Neuronal stem cell (in vitro differentiated cells): ENCODE measurements at regions not wholly inside any gene's neighbourhood (a gene's known extent, or its start where the extent isn't known, plus 50 kb on each side); places are given as distances from the start of the nearest gene placed in this dataset.
A peak's percentile ranks its signal among the peaks of the same experiment; 100 is the strongest.

Experiments
- DNase-seq: peaks from one replicate; pipeline ENCODE4 v3.0.0-alpha.2; 2013; ENCODE audit warnings: low spot score
- H2AFZ ChIP-seq: one replicate; pipeline ENCODE4 v1.6.1; 2013; ENCODE audit warnings: mild to moderate bottlenecking, low read length, inconsistent platforms
- H2AK5ac ChIP-seq: 2 replicates; pipeline ENCODE4 v1.6.1; 2013; ENCODE audit warnings: low read depth, mild to moderate bottlenecking, inconsistent platforms, low read length, moderate library complexity, mixed read lengths
- H2BK120ac ChIP-seq: 2 replicates; pipeline ENCODE4 v1.6.1; 2013; ENCODE audit warnings: low read depth, mild to moderate bottlenecking, inconsistent platforms, low read length, moderate library complexity, mixed read lengths
- H2BK12ac ChIP-seq: one replicate; pipeline ENCODE4 v1.6.1; 2013; ENCODE audit warnings: low read length, inconsistent platforms
- H2BK15ac ChIP-seq: 2 replicates; pipeline ENCODE4 v1.6.1; 2013; ENCODE audit warnings: mild to moderate bottlenecking, low read length, inconsistent platforms, mixed read lengths
- H2BK5ac ChIP-seq: one replicate; pipeline ENCODE4 v1.6.1; 2013; ENCODE audit warnings: inconsistent platforms, mild to moderate bottlenecking, low read length, moderate library complexity
- H3K14ac ChIP-seq: one replicate; pipeline ENCODE4 v1.6.1; 2013; ENCODE audit warnings: low read length, inconsistent platforms
- H3K18ac ChIP-seq: 2 replicates; pipeline ENCODE4 v1.6.1; 2013; ENCODE audit warnings: low read length, inconsistent platforms
- H3K23ac ChIP-seq: 2 replicates; pipeline ENCODE4 v1.6.1; 2013; ENCODE audit warnings: low read depth, mild to moderate bottlenecking, mixed read lengths, low read length, inconsistent platforms; ENCODE audit not compliant: poor library complexity
- H3K27ac ChIP-seq: replicated peaks from 3 replicates; pipeline ENCODE4 v1.5.1; 2013; ENCODE audit warnings: low read length, inconsistent platforms
- H3K27me3 ChIP-seq, 3 experiments: 2 replicates each; pipeline ENCODE4 v1.6.1; 2013; ENCODE audit warnings: low read length in 3 of 3, mild to moderate bottlenecking in 2 of 3, inconsistent platforms in 1 of 3, low read depth in 1 of 3, mixed read lengths in 1 of 3, moderate library complexity in 1 of 3; ENCODE audit not compliant: control insufficient read depth in 3 of 3, insufficient read depth in 3 of 3
- H3K36me3 ChIP-seq, 2 donors: replicated peaks in 1 of 2; 2 replicates each; pipeline ENCODE4 v1.6.1; 2013; ENCODE audit warnings: low read length in 2 of 2; ENCODE audit not compliant: control insufficient read depth in 2 of 2, insufficient read depth in 2 of 2
- H3K4ac ChIP-seq: 2 replicates; pipeline ENCODE4 v1.6.1; 2013; ENCODE audit warnings: inconsistent platforms, mild to moderate bottlenecking, low read length, moderate library complexity
- H3K4me1 ChIP-seq, 2 donors: 1 replicate in 1 of 2; 2 replicates in 1 of 2; pipeline ENCODE4 v1.6.1; 2013; ENCODE audit warnings: low read length in 2 of 2, low read depth in 1 of 2; ENCODE audit not compliant: control insufficient read depth in 2 of 2, insufficient read depth in 1 of 2
- H3K4me2 ChIP-seq: one replicate; pipeline ENCODE4 v1.6.1; 2013; ENCODE audit warnings: mild to moderate bottlenecking, low read length, inconsistent platforms; ENCODE audit not compliant: insufficient read depth, poor library complexity, severe bottlenecking
- H3K4me3 ChIP-seq, 2 donors: 2 replicates each; pipeline ENCODE4 v1.5.1; 2013; ENCODE audit warnings: low read length in 2 of 2, mild to moderate bottlenecking in 2 of 2, inconsistent platforms in 1 of 2, moderate library complexity in 1 of 2
- H3K79me1 ChIP-seq: one replicate; pipeline ENCODE4 v1.6.1; 2013; ENCODE audit warnings: low read depth, mild to moderate bottlenecking, inconsistent platforms, low read length, moderate library complexity
- H3K9ac ChIP-seq: one replicate; pipeline ENCODE4 v1.6.1; 2013; ENCODE audit warnings: mild to moderate bottlenecking, low read depth, low read length, inconsistent platforms; ENCODE audit not compliant: poor library complexity
- H3K9me3 ChIP-seq, 2 donors: replicated peaks in 1 of 2; 2 replicates each; pipeline versions ENCODE3 to v1.6.1; 2013; ENCODE audit warnings: low read length in 2 of 2, mild to moderate bottlenecking in 2 of 2, inconsistent platforms in 1 of 2, low read depth in 1 of 2, mixed read lengths in 1 of 2, moderate library complexity in 1 of 2; ENCODE audit not compliant: control insufficient read depth in 2 of 2, insufficient read depth in 1 of 2
- H4K8ac ChIP-seq: one replicate; pipeline ENCODE4 v1.6.1; 2013; ENCODE audit warnings: low read depth, mild to moderate bottlenecking, inconsistent platforms, low read length, moderate library complexity
- H4K91ac ChIP-seq: one replicate; pipeline ENCODE4 v1.6.1; 2013; ENCODE audit warnings: low read length, low read depth, mild to moderate bottlenecking, inconsistent platforms; ENCODE audit not compliant: poor library complexity
- WGBS, 2 donors: extraction: QIAGEN DNeasy Blood & Tissue Kit; methylation state at CpG; one replicate each; pipeline ENCODE4 v1.1.7; 2013; ENCODE audit warnings: missing lambda C conversion rate in 2 of 2, mixed read lengths in 1 of 2; ENCODE audit not compliant: insufficient read length in 2 of 2, insufficient replicate concordance in 1 of 2; ENCODE audit errors: extremely low coverage in 2 of 2; 5-methylcytosine and 5-hydroxymethylcytosine counted together

GRCh38 chr12:124463341-124463921, 104.0 kb downstream of the NCOR2 start:
- Histone ChIP-seq H3K4me2 (peak overlapping the region; percentile 22), H2BK5ac (no peak overlapping the region), H3K23ac (peak overlapping the region; percentile 76), H3K27ac (peak overlapping the region; percentile 17), H3K4me1 (peaks cover 4 to 18% of the 10 kb centered on the region in 2 donors), H3K36me3 (peaks cover 29 to 47% of the 10 kb centered on the region in 2 donors), H3K9ac (peak overlapping the region; percentile 45), H3K27me3 (no peaks in the 10 kb centered on the region), H2AFZ (no peak overlapping the region), H2AK5ac (peak overlapping the region; percentile 82), H3K14ac (peak overlapping the region; percentile 21), H3K4ac (peak overlapping the region; percentile 85), H2BK120ac (no peak overlapping the region), H3K79me1 (peaks cover 6% of the 10 kb centered on the region), H4K91ac (no peak overlapping the region), H3K18ac (peak overlapping the region; percentile 95), H3K9me3 (peaks cover 8 to 13% of the 10 kb centered on the region in 2 donors), H3K4me3 (no peak overlapping the region), H2BK12ac (no peak overlapping the region), H4K8ac (no peak overlapping the region), H2BK15ac (peak overlapping the region; percentile 60)
- WGBS, 2 donors, result no CpG with 5 or more reads among the region's 23 CpGs
- DNase-seq, result peak; percentile 61

- Histone ChIP-seq H2AK5ac (peak overlapping the region; percentile 82), H3K27ac (no peak overlapping the region), H3K27me3 (no peaks in the 10 kb centered on the region), H2BK15ac (peak overlapping the region; percentile 60), H2BK12ac (peak overlapping the region; percentile 50), H3K4me1 (peaks cover 4 to 18% of the 10 kb centered on the region in 2 donors), H3K14ac (no peak overlapping the region), H3K23ac (no peak overlapping the region), H3K4me3 (no peak overlapping the region), H3K36me3 (peaks cover 29 to 47% of the 10 kb centered on the region in 2 donors), H2AFZ (no peak overlapping the region), H4K91ac (no peak overlapping the region), H3K9ac (no peak overlapping the region), H4K8ac (no peak overlapping the region), H2BK5ac (no peak overlapping the region), H3K4me2 (no peak overlapping the region), H3K4ac (no peak overlapping the region), H2BK120ac (no peak overlapping the region), H3K79me1 (peaks cover 8% of the 10 kb centered on the region), H3K18ac (no peak overlapping the region), H3K9me3 (peaks cover 8 to 13% of the 10 kb centered on the region in 2 donors)
- WGBS, 2 donors, result no CpG with 5 or more reads among the region's 9 CpGs
- no peak for DNase-seq
These were observed 104.7 kb downstream of the NCOR2 start for GRCh38 chr12:124462750-124463149.

DNA sequence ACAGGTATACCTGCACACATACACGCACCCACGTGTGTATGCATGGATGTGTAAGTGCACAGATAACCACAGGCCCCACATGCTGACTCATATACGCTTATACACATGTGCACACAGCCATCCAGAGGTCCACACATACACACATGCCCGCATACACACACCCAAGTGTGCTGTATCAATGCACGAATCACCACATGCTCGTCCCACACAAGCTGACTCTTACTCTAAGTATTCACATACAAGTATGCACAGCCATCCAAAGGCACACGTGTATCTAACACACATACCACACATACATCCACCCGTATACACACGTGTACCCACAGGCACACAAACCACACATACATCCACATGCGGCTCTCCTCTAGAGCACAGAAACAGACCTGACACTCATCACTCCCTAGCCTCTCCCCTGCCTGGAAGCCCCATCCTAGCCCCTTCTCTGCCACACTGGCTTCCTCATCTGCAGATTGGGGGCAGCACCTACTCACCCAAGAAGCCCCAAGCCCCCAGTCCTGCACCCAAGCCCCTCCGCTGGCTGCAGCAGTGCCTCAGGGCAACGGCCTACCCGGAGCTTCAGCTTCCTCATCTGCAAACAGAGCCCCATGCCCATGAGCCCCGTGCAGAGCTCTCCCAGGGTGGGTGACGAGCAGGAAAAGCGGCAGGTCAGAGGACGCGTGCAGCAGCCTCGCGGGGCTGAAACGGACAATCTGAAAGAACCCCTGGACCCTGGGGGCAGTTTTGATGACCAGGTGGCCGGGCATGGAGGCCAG, 105.4 kb downstream of the NCOR2 start:
- Histone ChIP-seq H2AK5ac (no peak overlapping the region), H3K4me3 (peak overlapping the region in 1 of 2 donors; percentile 1), H3K14ac (peak overlapping the region; percentile 61), H3K27ac (no peak overlapping the region), H2BK5ac (no peak overlapping the region), H3K79me1 (peaks cover 8% of the 10 kb centered on the region), H2AFZ (no peak overlapping the region), H3K4ac (peak overlapping the region; percentile 54), H3K27me3 (no peaks in the 10 kb centered on the region), H2BK120ac (no peak overlapping the region), H2BK12ac (peak overlapping the region; percentile 75), H3K9me3 (peaks cover 8 to 13% of the 10 kb centered on the region in 2 donors), H3K23ac (peak overlapping the region; percentile 27), H3K4me2 (no peak overlapping the region), H3K18ac (no peak overlapping the region), H3K4me1 (peaks cover 8 to 22% of the 10 kb centered on the region in 2 donors), H4K8ac (no peak overlapping the region), H2BK15ac (no peak overlapping the region), H4K91ac (no peak overlapping the region), H3K9ac (no peak overlapping the region), H3K36me3 (peaks cover 29 to 47% of the 10 kb centered on the region in 2 donors)
- DNase-seq, result no peak
- 100% methylated on average over 2 of the region's 22 CpGs; no CpG with 5 or more reads in 1 of the 2 donors for WGBS, 2 donors

GRCh38 chr12:124461241-124461673, 106.2 kb downstream of the NCOR2 start:
- DNase-seq, result no peak
- no CpG with 5 or more reads among the region's 17 CpGs for WGBS, 2 donors

More at GRCh38 chr12:124461241-124461673, 106.2 kb downstream of the NCOR2 start:
- H4K91ac ChIP-seq, result no peak overlapping the region
- peak overlapping the region in 1 of 2 donors; percentile 1 for H3K4me3 ChIP-seq
- H3K4me1 ChIP-seq, result peaks cover 8 to 22% of the 10 kb centered on the region in 2 donors
- H3K14ac ChIP-seq, result peak overlapping the region; percentile 61
- peaks cover 30 to 46% of the 10 kb centered on the region in 2 donors for H3K36me3 ChIP-seq
- peaks cover 5% of the 10 kb centered on the region for H3K79me1 ChIP-seq
- no peak overlapping the region for H2BK120ac ChIP-seq
- H3K9ac ChIP-seq, result no peak overlapping the region
- H2BK15ac ChIP-seq, result peak overlapping the region; percentile 66
- no peak overlapping the region for H2AK5ac ChIP-seq
- no peak overlapping the region for H3K18ac ChIP-seq
- H3K23ac ChIP-seq, result peak overlapping the region; percentile 27
- H3K4me2 ChIP-seq, result no peak overlapping the region
- H3K27me3 ChIP-seq, result no peaks in the 10 kb centered on the region
- H3K27ac ChIP-seq, result no peak overlapping the region
- no peak overlapping the region for H3K4ac ChIP-seq
- H3K9me3 ChIP-seq, result peaks cover 8 to 13% of the 10 kb centered on the region in 2 donors
- peak overlapping the region; percentile 20 for H2BK5ac ChIP-seq
- no peak overlapping the region for H4K8ac ChIP-seq
- H2AFZ ChIP-seq, result no peak overlapping the region
- H2BK12ac ChIP-seq, result peak overlapping the region; percentile 75
